Gastrocnemius medialis (tissue), 4 donors: ENCODE measurements at regions not wholly inside any gene's neighbourhood (a gene's known extent, or its start where the extent isn't known, plus 50 kb on each side); places are given as distances from the start of the nearest gene placed in this dataset.

Experiments
- CTCF ChIP-seq, 5 experiments: fragments of 450-650 bp in 3 of 5; fragments of 200-600 bp in 2 of 5; sonication (generic) in 2 of 5; IDR thresholded peaks in 4 of 5; conservative IDR thresholded peaks in 1 of 5; 1 replicate in 4 of 5; 2 replicates in 1 of 5; pipeline ENCODE4 v1.5.1; 2016 to 2019; ENCODE audit warnings: antibody characterized with exemption in 5 of 5, mild to moderate bottlenecking in 3 of 5, moderate library complexity in 3 of 5
- POLR2A ChIP-seq, 2 donors: fragments of 450-650 bp; IDR thresholded peaks; one replicate each; pipeline ENCODE4 v1.6.1; 2017; ENCODE audit warnings: antibody characterized with exemption in 2 of 2, mild to moderate bottlenecking in 2 of 2, moderate library complexity in 2 of 2

GRCh38 chr17:72189768-72190593 lies 69.2 kb downstream of the SOX9 start:
- no peak for TF ChIP-seq POLR2A (IDR thresholded peaks at IDR 0.05)
- no peak for TF ChIP-seq CTCF (IDR thresholded peaks at IDR 0.05 in 4 of 5, conservative IDR thresholded peaks at IDR 0.05 in 1 of 5)
